GM19395 (cell line): ENCODE measurements at regions not wholly inside any gene's neighbourhood (a gene's known extent, or its start where the extent isn't known, plus 50 kb on each side); places are given as distances from the start of the nearest gene placed in this dataset.
"Not testable (repeated sequence)": the region's sequence is repeated elsewhere in the genome, so short reads cannot be mapped to it uniquely, and the experiment has no call there.

Source experiments
- ATAC-seq: cut with Tn5 transposase; IDR thresholded peaks from one replicate; pipeline ENCODE4 v1.9.1; 2021; ENCODE audit warnings: mild to moderate bottlenecking, moderate library complexity; ENCODE audit not compliant: unreplicated experiment

GRCh38 chr1:182331387-182331786 lies 60.2 kb downstream of the GLUL start:
- ATAC-seq: no peak

GRCh38 chr1:182330303-182330702 lies 61.3 kb downstream of the GLUL start:
- no peak for ATAC-seq

- no peak for ATAC-seq
Observed at GRCh38 chr1:182329471-182329870, 62.1 kb downstream of the GLUL start.

- no peak for ATAC-seq
Observed at GRCh38 chr1:182328591-182328990, 63.0 kb downstream of the GLUL start.

- no peak for ATAC-seq
Observed at GRCh38 chr1:182325339-182325738, 66.3 kb downstream of the GLUL start.

GRCh38 chr1:182321532-182321931 lies 70.1 kb downstream of the GLUL start:
- not testable (repeated sequence) for ATAC-seq

- no peak for ATAC-seq
Observed at GRCh38 chr1:182317611-182318161, 73.9 kb downstream of the GLUL start.

GRCh38 chr1:182316454-182316853 lies 75.1 kb downstream of the GLUL start:
- ATAC-seq: not testable (repeated sequence)

GRCh38 chr1:182315167-182315556 lies 76.4 kb downstream of the GLUL start:
- no peak for ATAC-seq

GRCh38 chr1:182309631-182310351 lies 81.8 kb downstream of the GLUL start:
- no peak for ATAC-seq

- ATAC-seq: no peak
Observed at GRCh38 chr1:182308826-182309225, 82.8 kb downstream of the GLUL start.

GRCh38 chr1:182307486-182307885 lies 84.1 kb downstream of the GLUL start:
- not testable (repeated sequence) for ATAC-seq

GRCh38 chr1:182305861-182306260 lies 85.7 kb downstream of the GLUL start:
- no peak for ATAC-seq

- no peak for ATAC-seq
Observed at GRCh38 chr1:182304627-182305026, 87.0 kb downstream of the GLUL start.

- peak; percentile 10 for ATAC-seq
Observed at GRCh38 chr1:182304218-182304617, 87.4 kb downstream of the GLUL start.

GRCh38 chr1:182303778-182304177 lies 87.8 kb downstream of the GLUL start:
- ATAC-seq: peak; percentile 87

GRCh38 chr1:182301467-182302198 lies 90.0 kb downstream of the GLUL start:
- ATAC-seq: no peak

GRCh38 chr1:182301026-182301436 lies 90.6 kb downstream of the GLUL start:
- ATAC-seq: no peak

- ATAC-seq: no peak
Observed at GRCh38 chr1:182299728-182300616, 91.6 kb downstream of the GLUL start.

- ATAC-seq: not testable (repeated sequence)
Observed at GRCh38 chr1:182299054-182299727, 92.4 kb downstream of the GLUL start.
